ENCODE measurements at regions not wholly inside any gene's neighbourhood (a gene's known extent, or its start where the extent isn't known, plus 50 kb on each side); places are given as distances from the start of the nearest gene placed in this dataset.
A peak's percentile ranks its signal among the peaks of the same experiment; 100 is the strongest.
"Not testable (repeated sequence)": the region's sequence is repeated elsewhere in the genome, so short reads cannot be mapped to it uniquely, and the experiment has no call there.

DNA sequence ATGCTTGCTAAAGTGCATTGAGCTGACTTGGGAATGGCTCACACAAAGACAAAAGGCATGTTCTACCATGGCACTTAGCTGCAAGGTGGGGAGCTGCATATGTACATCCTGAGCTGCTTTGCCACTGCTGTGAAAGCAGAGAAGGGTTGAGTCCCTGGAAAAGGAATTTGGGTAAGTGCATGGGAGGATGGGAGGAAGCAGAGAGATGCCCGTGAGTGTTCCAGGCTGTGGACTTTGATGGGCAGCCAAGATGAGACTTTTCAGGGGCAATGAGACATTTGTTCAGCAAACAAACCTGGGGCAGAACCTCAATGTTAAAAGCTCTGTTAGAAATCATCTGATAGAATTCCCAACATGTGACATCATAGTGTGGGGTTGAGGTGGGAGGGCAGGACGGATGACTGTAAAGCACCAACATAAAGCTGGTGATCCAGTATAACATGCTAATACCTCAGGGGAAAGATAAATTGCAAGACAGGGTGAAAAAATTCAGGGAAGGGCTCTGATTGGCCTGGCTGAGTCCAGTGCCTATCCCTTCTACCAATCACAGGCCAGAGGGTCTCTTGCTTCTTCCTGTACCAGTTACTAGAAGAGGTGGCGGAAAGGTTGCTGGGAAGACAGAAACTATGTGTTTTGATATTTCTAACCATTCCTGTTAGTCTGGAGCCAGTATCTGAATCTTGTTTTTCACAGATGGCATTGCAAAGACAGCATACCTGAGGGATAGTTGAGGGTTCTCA is 163.2 kb downstream of the UTP18 start:
- Mint-ChIP-seq H3K4me3 (no peak overlapping the region), H3K36me3 (ENCODE audit: low read depth) (peaks cover under 1% of the 10 kb centered on the region), H3K9me3 (ENCODE audit: low read depth) (peaks cover 3% of the 10 kb centered on the region), H3K4me1 (peaks cover 35% of the 10 kb centered on the region), H3K27ac (no peak overlapping the region), H3K27me3 (no peaks in the 10 kb centered on the region)
- POLR2A ChIA-PET: interaction anchor here (0.6 kb wide), 1 partner anchor 280 kb away, joined by 4 read pairs; no protein-coding TSS in a partner anchor
- ATAC-seq (no peak), DNase-seq (no peak)
- CTCF ChIA-PET: interaction anchor here (0.7 to 1.0 kb wide), 2 partner anchors 13 to 48 kb away, joined by 3 read pairs; no protein-coding TSS in a partner anchor
- intact Hi-C loops (cut with DNase I, micrococcal nuclease): no loop called here

GRCh38 chr17:51425773-51426172 is 165.4 kb downstream of the UTP18 start:
- Mint-ChIP-seq H3K27ac (no peak overlapping the region), H3K36me3 (ENCODE audit: low read depth) (peaks cover 15% of the 10 kb centered on the region), H3K4me1 (peaks cover 46% of the 10 kb centered on the region), H3K9me3 (ENCODE audit: low read depth) (peaks cover 4% of the 10 kb centered on the region), H3K4me3 (no peak overlapping the region), H3K27me3 (no peaks in the 10 kb centered on the region)
- DNase-seq (no peak), ATAC-seq (no peak)
- intact Hi-C loops (cut with DNase I, micrococcal nuclease): no loop called here
- ChIA-PET POLR2A (no interaction called here), CTCF (interaction anchor here (0.7 kb wide), 1 partner anchor 113 kb away, joined by 3 read pairs; no protein-coding TSS in a partner anchor)

DNA sequence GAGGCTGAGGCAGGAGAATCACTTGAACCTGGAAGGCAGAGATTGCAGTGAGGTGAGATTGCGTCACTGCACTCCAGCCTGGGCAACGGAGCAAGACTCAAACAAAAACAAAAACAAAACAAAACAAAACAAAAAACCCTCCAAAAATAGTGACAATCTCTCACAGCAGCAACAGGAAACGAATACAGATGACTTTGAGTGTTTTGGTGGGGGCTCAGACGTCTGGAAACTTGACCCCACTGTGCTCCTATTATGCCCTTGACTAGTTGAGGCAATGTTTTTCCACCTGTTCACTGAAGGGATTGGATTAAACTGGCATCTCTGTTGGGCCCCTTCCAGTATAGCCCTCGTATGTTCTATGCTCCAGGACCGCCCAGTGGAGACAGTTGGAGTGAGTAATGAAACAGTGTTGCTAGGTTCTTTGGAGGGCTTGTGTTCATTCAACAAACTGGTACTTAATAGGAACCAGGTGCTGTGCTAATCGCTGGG is 167.0 kb downstream of the UTP18 start:
- ChIA-PET POLR2A (no interaction called here), CTCF (interaction anchor here (0.7 kb wide), 1 partner anchor 38 kb away, joined by 3 read pairs; no protein-coding TSS in a partner anchor)
- peak overlapping the region; percentile 90 for H3K27ac Mint-ChIP-seq
- peak; percentile 60 for ATAC-seq
- peak; percentile 31 for DNase-seq
- peak overlapping the region; percentile 45 for H3K4me3 Mint-ChIP-seq
- no peaks in the 10 kb centered on the region for H3K27me3 Mint-ChIP-seq
- peaks cover 4% of the 10 kb centered on the region for H3K9me3 Mint-ChIP-seq (ENCODE audit: low read depth)
- intact Hi-C loops (cut with DNase I, micrococcal nuclease): no loop called here
- H3K4me1 Mint-ChIP-seq: peaks cover 53% of the 10 kb centered on the region
- H3K36me3 Mint-ChIP-seq (ENCODE audit: low read depth): peaks cover 15% of the 10 kb centered on the region

- ATAC-seq: peak; percentile 92
- intact Hi-C loops (cut with DNase I, micrococcal nuclease): no loop called here
- ChIA-PET POLR2A (no interaction called here), CTCF (interaction anchor here (0.7 kb wide), 1 partner anchor 39 kb away, joined by 3 read pairs; no protein-coding TSS in a partner anchor)
- Mint-ChIP-seq H3K4me3 (peak overlapping the region; percentile 45), H3K27me3 (no peaks in the 10 kb centered on the region), H3K27ac (peak overlapping the region; percentile 90), H3K36me3 (ENCODE audit: low read depth) (peaks cover 15% of the 10 kb centered on the region), H3K9me3 (ENCODE audit: low read depth) (peaks cover 4% of the 10 kb centered on the region), H3K4me1 (peaks cover 51% of the 10 kb centered on the region)
- DNase-seq: peak; percentile 83
Observed at GRCh38 chr17:51427856-51428255, 167.5 kb downstream of the UTP18 start.

DNA sequence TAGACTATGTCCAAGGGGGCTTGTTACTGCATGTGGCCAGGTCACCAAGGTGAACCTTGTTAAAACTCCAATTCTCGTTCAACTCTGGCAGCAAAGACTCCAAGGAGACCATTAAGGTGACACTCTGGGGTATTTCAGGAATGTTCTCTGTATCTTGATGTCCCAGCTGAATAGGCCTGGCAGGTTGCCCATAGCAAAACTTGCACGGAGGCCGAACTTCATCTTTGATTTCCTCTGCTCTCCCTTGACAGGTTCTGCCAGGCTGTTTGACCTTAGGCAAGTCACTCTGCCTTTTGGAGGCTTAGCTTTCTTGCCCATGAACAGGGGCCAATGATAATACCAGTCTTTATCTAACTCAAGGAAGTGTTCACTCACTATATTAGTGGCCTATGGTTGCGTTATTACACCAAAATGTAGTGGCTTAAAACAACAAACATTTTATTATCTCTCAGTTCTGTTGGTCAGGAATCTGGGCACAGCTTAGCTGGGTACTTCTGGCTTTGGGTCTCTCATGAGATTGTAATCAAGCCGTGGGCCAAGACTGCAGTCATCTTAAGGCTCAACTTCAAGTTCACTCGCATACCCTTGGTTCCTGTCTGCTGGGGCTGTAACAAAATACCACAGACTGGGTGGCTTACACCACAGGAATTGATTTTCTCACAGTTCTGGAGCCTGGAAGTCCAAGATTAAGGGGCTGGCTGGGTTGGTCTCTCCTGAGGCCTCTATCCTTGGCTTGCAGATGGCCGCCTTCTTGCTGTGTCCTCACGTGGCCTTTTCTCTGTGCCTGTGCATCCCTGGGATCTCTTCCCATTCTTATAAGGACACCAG is 168.5 kb downstream of the UTP18 start:
- H3K4me1 Mint-ChIP-seq: peaks cover 51% of the 10 kb centered on the region

DNA sequence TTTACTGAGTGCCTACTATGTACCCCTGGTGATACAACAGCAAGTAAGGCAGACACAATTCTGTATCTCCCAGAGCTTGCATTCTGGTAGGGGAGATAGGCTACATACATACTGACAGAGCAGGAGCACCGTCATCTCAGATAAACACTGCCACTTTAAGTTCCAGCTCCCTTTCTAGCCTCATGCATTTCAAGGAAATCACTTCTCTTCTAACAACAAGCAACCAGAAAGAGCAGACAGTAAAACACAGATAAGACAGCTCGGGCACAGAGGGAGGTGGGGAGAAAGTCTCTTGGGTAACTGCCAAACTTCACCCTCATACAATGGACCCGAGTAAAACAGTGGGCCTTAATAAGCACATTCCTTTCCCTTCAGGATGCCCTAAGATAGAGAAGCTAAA is 169.6 kb downstream of the UTP18 start:
- DNase-seq; H3K27me3 Mint-ChIP-seq; H3K9me3 Mint-ChIP-seq (ENCODE audit: low read depth); intact Hi-C loops (cut with DNase I, micrococcal nuclease); ATAC-seq: not testable (repeated sequence)
- H3K36me3 Mint-ChIP-seq (ENCODE audit: low read depth): peaks cover 15% of the 10 kb centered on the region
- peak overlapping the region; percentile 8 for H3K4me3 Mint-ChIP-seq
- CTCF ChIA-PET: interaction anchor here (0.5 kb wide), 1 partner anchor 58 kb away, joined by 4 read pairs; no protein-coding TSS in a partner anchor
- peaks cover 58% of the 10 kb centered on the region for H3K4me1 Mint-ChIP-seq
- POLR2A ChIA-PET: interaction anchor here (0.5 to 0.6 kb wide), 2 partner anchors 154 to 558 kb away, joined by 4 read pairs; no protein-coding TSS in a partner anchor
- peak overlapping the region; percentile 90 for H3K27ac Mint-ChIP-seq

More for the DNA sequence above, 168.5 kb downstream of the UTP18 start:
- ChIA-PET POLR2A (no interaction called here), CTCF (interaction anchor here (0.6 kb wide), 2 partner anchors 11 to 55 kb away, joined by 3 read pairs; no protein-coding TSS in a partner anchor)
- peaks cover 15% of the 10 kb centered on the region for H3K36me3 Mint-ChIP-seq (ENCODE audit: low read depth)
- peaks cover 1% of the 10 kb centered on the region for H3K9me3 Mint-ChIP-seq (ENCODE audit: low read depth)
- ATAC-seq: no peak
- H3K4me3 Mint-ChIP-seq: no peak overlapping the region
- no peaks in the 10 kb centered on the region for H3K27me3 Mint-ChIP-seq
- DNase-seq: peak; percentile 24
- intact Hi-C loops (cut with DNase I, micrococcal nuclease): no loop called here
- peak overlapping the region; percentile 90 for H3K27ac Mint-ChIP-seq

DNA sequence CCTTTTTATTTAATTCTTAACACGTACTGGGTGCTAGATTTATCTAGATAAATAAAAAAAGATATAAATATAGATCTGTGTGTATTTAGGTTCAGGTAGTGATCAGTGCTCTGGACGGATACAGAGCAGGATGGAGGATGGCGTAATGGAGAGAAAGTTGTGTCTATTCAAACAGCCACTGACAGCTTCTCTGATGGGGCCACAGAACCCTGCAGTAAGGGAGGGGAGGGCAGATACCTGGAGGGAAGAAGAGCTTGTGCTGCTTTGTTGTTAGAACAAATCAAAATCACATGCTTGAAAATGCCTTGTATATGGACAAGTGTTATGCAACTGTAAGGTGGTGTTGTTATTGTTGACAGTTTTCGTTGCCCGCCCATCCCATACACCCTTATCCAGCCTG is 170.2 kb downstream of the UTP18 start:
- peaks cover 1% of the 10 kb centered on the region for H3K9me3 Mint-ChIP-seq (ENCODE audit: low read depth)
- no peak overlapping the region for H3K4me3 Mint-ChIP-seq
- DNase-seq (no peak), ATAC-seq (no peak)
- peaks cover 64% of the 10 kb centered on the region for H3K4me1 Mint-ChIP-seq
- ChIA-PET POLR2A (interaction anchor here (0.5 kb wide), 1 partner anchor 155 kb away, joined by 4 read pairs; no protein-coding TSS in a partner anchor), CTCF (no interaction called here)
- intact Hi-C loops (cut with DNase I, micrococcal nuclease): no loop called here
- H3K27me3 Mint-ChIP-seq: no peaks in the 10 kb centered on the region
- H3K27ac Mint-ChIP-seq: peak overlapping the region; percentile 90
- peaks cover 15% of the 10 kb centered on the region for H3K36me3 Mint-ChIP-seq (ENCODE audit: low read depth)

DNA sequence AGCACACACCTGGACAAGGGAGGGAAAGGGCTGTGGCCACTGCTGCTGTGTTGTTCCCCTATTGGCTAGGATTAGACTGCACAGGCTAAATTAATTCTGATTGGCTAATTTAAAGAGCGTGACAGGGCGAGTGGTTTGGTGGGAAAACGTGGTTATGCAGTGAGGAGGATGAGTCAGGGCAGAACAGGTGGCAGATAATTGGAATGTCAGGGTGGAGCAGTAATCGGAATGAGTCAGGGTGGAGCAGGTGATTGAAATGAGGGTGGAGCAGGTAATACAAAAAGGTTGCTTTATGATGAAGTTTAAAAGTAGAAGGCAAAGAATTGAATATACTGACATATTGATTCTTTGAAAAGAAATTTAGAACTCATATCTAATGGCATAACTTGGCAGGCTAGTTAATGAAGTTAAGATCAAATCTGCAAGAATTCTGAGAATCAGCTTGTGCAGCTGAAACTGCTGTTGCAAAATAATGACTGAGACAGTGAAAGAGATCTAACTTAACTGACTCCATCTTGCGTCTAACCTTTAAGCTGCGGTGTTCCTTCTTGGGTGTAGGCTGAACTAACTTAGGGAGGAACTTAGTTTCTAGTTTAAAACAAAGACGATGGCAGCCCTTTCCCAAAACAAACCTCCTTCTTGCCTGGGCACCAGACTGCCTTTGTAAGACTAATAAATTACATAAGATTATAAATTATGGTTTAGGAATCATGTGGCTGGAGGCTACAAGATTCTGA is 174.3 kb downstream of the UTP18 start:
- Mint-ChIP-seq H3K36me3 (ENCODE audit: low read depth) (peaks cover 5% of the 10 kb centered on the region), H3K9me3 (ENCODE audit: low read depth) (peaks cover 1% of the 10 kb centered on the region), H3K27me3 (no peaks in the 10 kb centered on the region), H3K27ac (peak overlapping the region; percentile 4), H3K4me1 (peaks cover 44% of the 10 kb centered on the region), H3K4me3 (no peak overlapping the region)
- ATAC-seq (no peak), DNase-seq (no peak)
- intact Hi-C loops (cut with DNase I, micrococcal nuclease): loop anchor here in 1 of 2 experiments (2.0 kb wide), 1 partner anchor 172 kb away; no protein-coding TSS in a partner anchor
- ChIA-PET CTCF (interaction anchor here (0.6 to 2.6 kb wide), 4 partner anchors 13 to 167 kb away, joined by 3 to 11 read pairs (median 6); no protein-coding TSS in a partner anchor), POLR2A (no interaction called here)

DNA sequence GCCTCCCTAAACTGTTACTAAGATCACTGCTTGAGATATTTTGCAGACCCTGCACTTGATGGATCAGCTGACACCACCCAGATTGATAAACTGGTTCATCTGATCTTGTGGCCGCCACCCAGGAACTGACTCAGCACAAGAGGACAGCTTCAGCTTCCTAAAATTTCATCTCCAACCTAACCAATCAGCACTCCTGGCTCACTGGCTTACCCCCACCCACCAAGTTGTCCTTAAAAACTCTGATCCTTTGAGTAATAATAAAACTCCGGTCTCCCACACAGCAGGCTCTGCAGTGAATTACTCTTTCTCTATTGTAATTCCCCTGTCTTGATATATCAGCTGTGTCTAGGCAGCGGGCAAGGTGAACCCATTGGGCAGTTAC is 174.8 kb downstream of the UTP18 start:
- no peaks in the 10 kb centered on the region for H3K27me3 Mint-ChIP-seq
- no peaks in the 10 kb centered on the region for H3K36me3 Mint-ChIP-seq (ENCODE audit: low read depth)
- H3K27ac Mint-ChIP-seq: no peak overlapping the region
- peak; percentile 48 for ATAC-seq
- H3K4me3 Mint-ChIP-seq: peak overlapping the region; percentile 13
- ChIA-PET CTCF (interaction anchor here (1.1 to 2.6 kb wide), 3 partner anchors 13 to 26 kb away, joined by 5 to 11 read pairs (median 6); no protein-coding TSS in a partner anchor), POLR2A (no interaction called here)
- peaks cover 42% of the 10 kb centered on the region for H3K4me1 Mint-ChIP-seq
- peak; percentile 46 for DNase-seq
- H3K9me3 Mint-ChIP-seq (ENCODE audit: low read depth): peaks cover 1% of the 10 kb centered on the region
- intact Hi-C loops (cut with DNase I, micrococcal nuclease): loop anchor here in 1 of 2 experiments (2.0 kb wide), 1 partner anchor 172 kb away; no protein-coding TSS in a partner anchor

- DNase-seq (peak; percentile 71), ATAC-seq (peak; percentile 68)
- CTCF ChIA-PET: interaction anchor here (0.9 to 2.6 kb wide), 4 partner anchors 12 to 26 kb away, joined by 3 to 11 read pairs (median 6); no protein-coding TSS in a partner anchor
- Mint-ChIP-seq H3K4me3 (peak overlapping the region; percentile 13), H3K4me1 (peaks cover 37% of the 10 kb centered on the region), H3K27me3 (no peaks in the 10 kb centered on the region), H3K9me3 (ENCODE audit: low read depth) (no peaks in the 10 kb centered on the region), H3K27ac (no peak overlapping the region), H3K36me3 (ENCODE audit: low read depth) (no peaks in the 10 kb centered on the region)
- POLR2A ChIA-PET: no interaction called here
- intact Hi-C loops (cut with DNase I, micrococcal nuclease): loop anchor here in 1 of 2 experiments (2.0 kb wide), 1 partner anchor 173 kb away; no protein-coding TSS in a partner anchor
Observed at GRCh38 chr17:51435641-51436091, 175.3 kb downstream of the UTP18 start.

Data from activated CD4-positive, alpha-beta T cell treated with anti-CD3 and anti-CD28 coated beads for 36 hours (primary cell).